ENCODE measurements at regions not wholly inside any gene's neighbourhood (a gene's known extent, or its start where the extent isn't known, plus 50 kb on each side); places are given as distances from the start of the nearest gene placed in this dataset.

DNA sequence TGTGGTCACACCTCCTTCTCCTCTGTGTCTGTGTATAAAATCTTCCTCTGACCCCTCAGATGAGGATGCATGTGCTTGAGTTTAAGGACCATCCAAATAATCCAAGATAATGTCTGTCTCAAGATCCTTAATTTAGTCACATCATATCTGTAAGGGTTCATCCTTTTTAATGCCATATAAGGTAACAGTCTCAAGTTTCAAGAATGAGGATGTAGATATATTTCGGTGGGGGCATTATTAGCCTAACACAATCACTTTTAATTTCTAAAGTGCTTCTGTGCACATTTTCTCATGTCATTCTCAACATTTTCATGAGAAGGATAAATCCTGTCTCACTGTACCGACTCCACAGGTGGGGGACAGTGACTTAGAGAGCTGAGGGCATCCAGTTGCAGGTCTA lies 235.3 kb downstream of the BUB3 start:
- Histone ChIP-seq H3K4me1 (ENCODE audit: insufficient read depth) (no peaks in the 10 kb centered on the region), H3F3A (ENCODE audit: insufficient read depth) (no peaks in the 10 kb centered on the region), H3K4me3 (no peak overlapping the region), H3K9me2 (ENCODE audit: insufficient read depth) (no peaks in the 10 kb centered on the region), H3K27me3 (replicated peaks; ENCODE audit: insufficient read depth) (no peaks in the 10 kb centered on the region), H4K20me1 (ENCODE audit: insufficient read depth) (no peaks in the 10 kb centered on the region), H3K9me3 (ENCODE audit: low read depth) (no peaks in the 10 kb centered on the region), H3K4me2 (ENCODE audit: unreplicated experiment) (no peak overlapping the region), H3K36me3 (ENCODE audit: low read depth) (no peaks in the 10 kb centered on the region), H2AFZ (no peak overlapping the region), H3K27ac (no peak overlapping the region), H3K9ac (no peak overlapping the region), H3K79me2 (ENCODE audit: insufficient read depth) (no peaks in the 10 kb centered on the region)
- WGBS, 2 experiments (ENCODE audit: low coverage in 1 of 2, low lambda C conversion rate in 2 of 2, missing lambda C conversion rate in 2 of 2): 26 to 28% methylated on average over 2 of the region's 2 CpGs
- in situ Hi-C loops (cut with MboI): no loop called here
- no peak for DNase-seq
- TF ChIP-seq EZH2 (IDR thresholded peaks at IDR 0.05; ENCODE audit: insufficient read depth, poor library complexity, severe bottlenecking): no peak
- no peak for TF ChIP-seq EZH2phosphoT487 (IDR thresholded peaks at IDR 0.05; ENCODE audit: insufficient read depth, low read depth)

- no peaks in the 10 kb centered on the region for H3K27me3 ChIP-seq (replicated peaks; ENCODE audit: insufficient read depth)
- WGBS, 2 experiments (ENCODE audit: low coverage in 1 of 2, low lambda C conversion rate in 2 of 2, missing lambda C conversion rate in 2 of 2): 53 to 58% methylated on average over 4 of the region's 4 CpGs
- TF ChIP-seq EZH2 (IDR thresholded peaks at IDR 0.05; ENCODE audit: insufficient read depth, poor library complexity, severe bottlenecking): no peak
- no peak for TF ChIP-seq EZH2phosphoT487 (IDR thresholded peaks at IDR 0.05; ENCODE audit: insufficient read depth, low read depth)
- no peak for DNase-seq
- no peaks in the 10 kb centered on the region for H3K9me2 ChIP-seq (ENCODE audit: insufficient read depth)
- H2AFZ ChIP-seq: no peak overlapping the region
- no peaks in the 10 kb centered on the region for H3K36me3 ChIP-seq (ENCODE audit: low read depth)
- no peaks in the 10 kb centered on the region for H3K4me1 ChIP-seq (ENCODE audit: insufficient read depth)
- H3F3A ChIP-seq (ENCODE audit: insufficient read depth): no peaks in the 10 kb centered on the region
- no peak overlapping the region for H3K4me3 ChIP-seq
- no peak overlapping the region for H3K9ac ChIP-seq
- H3K79me2 ChIP-seq (ENCODE audit: insufficient read depth): no peaks in the 10 kb centered on the region
- in situ Hi-C loops (cut with MboI): no loop called here
- no peaks in the 10 kb centered on the region for H4K20me1 ChIP-seq (ENCODE audit: insufficient read depth)
- H3K4me2 ChIP-seq (ENCODE audit: unreplicated experiment): no peak overlapping the region
- H3K9me3 ChIP-seq (ENCODE audit: low read depth): no peaks in the 10 kb centered on the region
- no peak overlapping the region for H3K27ac ChIP-seq
Measured at GRCh38 chr10:123390332-123390731, 236.1 kb downstream of the BUB3 start.

GRCh38 chr10:123390874-123391273 lies 236.7 kb downstream of the BUB3 start:
- Histone ChIP-seq H3K27ac (no peak overlapping the region), H3K4me3 (no peak overlapping the region), H3K4me2 (ENCODE audit: unreplicated experiment) (no peak overlapping the region), H3K9me3 (ENCODE audit: low read depth) (no peaks in the 10 kb centered on the region), H3K79me2 (ENCODE audit: insufficient read depth) (no peaks in the 10 kb centered on the region), H3K9me2 (ENCODE audit: insufficient read depth) (no peaks in the 10 kb centered on the region), H2AFZ (no peak overlapping the region), H3F3A (ENCODE audit: insufficient read depth) (no peaks in the 10 kb centered on the region), H3K4me1 (ENCODE audit: insufficient read depth) (no peaks in the 10 kb centered on the region), H3K9ac (no peak overlapping the region), H4K20me1 (ENCODE audit: insufficient read depth) (no peaks in the 10 kb centered on the region), H3K27me3 (replicated peaks; ENCODE audit: insufficient read depth) (no peaks in the 10 kb centered on the region), H3K36me3 (ENCODE audit: low read depth) (no peaks in the 10 kb centered on the region)
- 47 to 48% methylated on average over 9 of the region's 9 CpGs for WGBS, 2 experiments (ENCODE audit: low coverage in 1 of 2, low lambda C conversion rate in 2 of 2, missing lambda C conversion rate in 2 of 2)
- in situ Hi-C loops (cut with MboI): no loop called here
- TF ChIP-seq EZH2phosphoT487 (IDR thresholded peaks at IDR 0.05; ENCODE audit: insufficient read depth, low read depth) (no peak), EZH2 (IDR thresholded peaks at IDR 0.05; ENCODE audit: insufficient read depth, poor library complexity, severe bottlenecking) (no peak)
- no peak for DNase-seq

- Histone ChIP-seq H3F3A (ENCODE audit: insufficient read depth) (no peaks in the 10 kb centered on the region), H3K9me2 (ENCODE audit: insufficient read depth) (no peaks in the 10 kb centered on the region), H3K4me1 (ENCODE audit: insufficient read depth) (no peaks in the 10 kb centered on the region), H4K20me1 (ENCODE audit: insufficient read depth) (no peaks in the 10 kb centered on the region), H3K4me3 (no peak overlapping the region), H3K9ac (no peak overlapping the region), H3K4me2 (ENCODE audit: unreplicated experiment) (no peak overlapping the region), H3K27me3 (replicated peaks; ENCODE audit: insufficient read depth) (no peaks in the 10 kb centered on the region), H3K36me3 (ENCODE audit: low read depth) (no peaks in the 10 kb centered on the region), H3K9me3 (ENCODE audit: low read depth) (no peaks in the 10 kb centered on the region), H3K27ac (no peak overlapping the region), H2AFZ (no peak overlapping the region), H3K79me2 (ENCODE audit: insufficient read depth) (no peaks in the 10 kb centered on the region)
- in situ Hi-C loops (cut with MboI): no loop called here
- WGBS, 2 experiments (ENCODE audit: low coverage in 1 of 2, low lambda C conversion rate in 2 of 2, missing lambda C conversion rate in 2 of 2): 10% methylated on average over 15 of the region's 15 CpGs
- DNase-seq: no peak
- no peak for TF ChIP-seq EZH2 (IDR thresholded peaks at IDR 0.05; ENCODE audit: insufficient read depth, poor library complexity, severe bottlenecking)
- no peak for TF ChIP-seq EZH2phosphoT487 (IDR thresholded peaks at IDR 0.05; ENCODE audit: insufficient read depth, low read depth)
Measured at GRCh38 chr10:123391275-123392028, 237.2 kb downstream of the BUB3 start.

All from GM23248 (cell line).